K562 (cell line): ENCODE measurements at regions not wholly inside any gene's neighbourhood (a gene's known extent, or its start where the extent isn't known, plus 50 kb on each side); places are given as distances from the start of the nearest gene placed in this dataset.

Source experiments
- CTCF ChIP-seq, 3 experiments: IDR thresholded peaks in 2 of 3; conservative IDR thresholded peaks in 1 of 3; 2 replicates each; pipeline ENCODE4 v1.5.1; 2011 to 2012; ENCODE audit warnings: low read length in 3 of 3, mild to moderate bottlenecking in 3 of 3, control low read depth in 2 of 3, improper control_type of control experiment in 1 of 3, inconsistent platforms in 1 of 3, low read depth in 1 of 3, mixed read lengths in 1 of 3, moderate library complexity in 1 of 3; ENCODE audit not compliant: insufficient read depth in 2 of 3
- IRF2 ChIP-seq: sonication (generic); formaldehyde crosslinking; IDR thresholded peaks from 2 replicates; pipeline ENCODE4 v1.8.1; 2022; ENCODE audit warnings: mild to moderate bottlenecking, missing genetic modification reagents
- MXI1 ChIP-seq: IDR thresholded peaks from 2 replicates; pipeline ENCODE4 v1.6.1; 2011; ENCODE audit warnings: low read depth, mild to moderate bottlenecking, improper control_type of control experiment, low read length
- SMC3 ChIP-seq: conservative IDR thresholded peaks from 2 replicates; pipeline ENCODE4 v1.6.1; 2011; ENCODE audit warnings: low read depth, low read length, improper control_type of control experiment; ENCODE audit not compliant: insufficient read depth
- WHSC1 ChIP-seq: IDR thresholded peaks from one replicate; pipeline ENCODE4 v1.6.1; 2012; ENCODE audit warnings: low read length, control low read depth, inconsistent platforms

GRCh38 chr2:36137612-36138011, 218.0 kb upstream of the CRIM1 start:
- TF ChIP-seq IRF2 (no peak), SMC3 (no peak), CTCF (IDR thresholded peaks at IDR 0.05 in 2 of 3, conservative IDR thresholded peaks at IDR 0.05 in 1 of 3; ENCODE audit: insufficient read depth in 2 of 3, low read depth in 1 of 3, low read length in 3 of 3) (no peak), MXI1 (no peak), WHSC1 (no peak)
